ENCODE measurements at regions not wholly inside any gene's neighbourhood (a gene's known extent, or its start where the extent isn't known, plus 50 kb on each side); places are given as distances from the start of the nearest gene placed in this dataset.

DNA sequence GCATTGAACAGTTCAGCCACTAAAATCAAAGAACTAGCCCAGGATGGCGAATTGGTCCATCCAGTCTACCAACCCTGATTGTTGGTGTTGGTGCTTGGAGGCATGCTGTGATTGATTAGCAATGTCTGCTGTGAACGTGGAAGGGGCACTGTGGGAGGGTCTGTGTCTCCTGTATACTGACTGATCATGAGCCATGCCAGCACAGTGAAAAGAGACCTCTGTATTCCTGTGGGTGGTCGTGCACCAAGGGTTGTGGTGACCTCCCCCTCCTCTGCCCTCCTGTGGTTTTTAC lies 63.0 kb upstream of the DLK1 start:
- no peak overlapping the region for H3K4me3 ChIP-seq (ENCODE audit: low read depth, low read length)
- TF ChIP-seq, protein P1, sequence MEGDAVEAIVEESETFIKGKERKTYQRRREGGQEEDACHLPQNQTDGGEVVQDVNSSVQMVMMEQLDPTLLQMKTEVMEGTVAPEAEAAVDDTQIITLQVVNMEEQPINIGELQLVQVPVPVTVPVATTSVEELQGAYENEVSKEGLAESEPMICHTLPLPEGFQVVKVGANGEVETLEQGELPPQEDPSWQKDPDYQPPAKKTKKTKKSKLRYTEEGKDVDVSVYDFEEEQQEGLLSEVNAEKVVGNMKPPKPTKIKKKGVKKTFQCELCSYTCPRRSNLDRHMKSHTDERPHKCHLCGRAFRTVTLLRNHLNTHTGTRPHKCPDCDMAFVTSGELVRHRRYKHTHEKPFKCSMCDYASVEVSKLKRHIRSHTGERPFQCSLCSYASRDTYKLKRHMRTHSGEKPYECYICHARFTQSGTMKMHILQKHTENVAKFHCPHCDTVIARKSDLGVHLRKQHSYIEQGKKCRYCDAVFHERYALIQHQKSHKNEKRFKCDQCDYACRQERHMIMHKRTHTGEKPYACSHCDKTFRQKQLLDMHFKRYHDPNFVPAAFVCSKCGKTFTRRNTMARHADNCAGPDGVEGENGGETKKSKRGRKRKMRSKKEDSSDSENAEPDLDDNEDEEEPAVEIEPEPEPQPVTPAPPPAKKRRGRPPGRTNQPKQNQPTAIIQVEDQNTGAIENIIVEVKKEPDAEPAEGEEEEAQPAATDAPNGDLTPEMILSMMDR (IDR thresholded peaks at IDR 0.05; ENCODE audit: insufficient read depth, low read length): no peak
- DNase-seq (ENCODE audit: low read depth): no peak

DNA sequence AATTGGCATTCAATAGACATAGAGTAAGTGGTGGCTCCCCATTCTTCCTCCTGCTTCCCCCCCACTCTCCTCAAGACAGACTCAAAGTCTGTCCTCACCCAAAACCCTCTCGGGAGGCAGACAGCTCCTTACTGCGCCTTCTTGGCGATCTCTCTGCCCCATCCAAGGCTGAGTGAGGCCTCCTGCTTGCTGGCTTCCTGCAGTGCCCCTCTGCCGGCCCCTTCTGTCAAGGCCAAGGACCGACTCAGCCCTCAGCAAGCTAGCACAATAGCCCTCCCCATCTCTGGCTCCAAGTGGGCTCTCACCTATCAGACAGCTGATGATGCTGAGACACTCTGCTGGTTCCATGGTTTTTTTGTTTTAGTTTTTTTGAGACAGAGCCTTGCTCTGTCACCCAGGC lies 62.5 kb upstream of the DLK1 start:
- TF ChIP-seq, protein P1 (IDR thresholded peaks at IDR 0.05; ENCODE audit: insufficient read depth, low read length): no peak
- no peak overlapping the region for H3K4me3 ChIP-seq (ENCODE audit: low read depth, low read length)
- DNase-seq (ENCODE audit: low read depth): no peak

DNA sequence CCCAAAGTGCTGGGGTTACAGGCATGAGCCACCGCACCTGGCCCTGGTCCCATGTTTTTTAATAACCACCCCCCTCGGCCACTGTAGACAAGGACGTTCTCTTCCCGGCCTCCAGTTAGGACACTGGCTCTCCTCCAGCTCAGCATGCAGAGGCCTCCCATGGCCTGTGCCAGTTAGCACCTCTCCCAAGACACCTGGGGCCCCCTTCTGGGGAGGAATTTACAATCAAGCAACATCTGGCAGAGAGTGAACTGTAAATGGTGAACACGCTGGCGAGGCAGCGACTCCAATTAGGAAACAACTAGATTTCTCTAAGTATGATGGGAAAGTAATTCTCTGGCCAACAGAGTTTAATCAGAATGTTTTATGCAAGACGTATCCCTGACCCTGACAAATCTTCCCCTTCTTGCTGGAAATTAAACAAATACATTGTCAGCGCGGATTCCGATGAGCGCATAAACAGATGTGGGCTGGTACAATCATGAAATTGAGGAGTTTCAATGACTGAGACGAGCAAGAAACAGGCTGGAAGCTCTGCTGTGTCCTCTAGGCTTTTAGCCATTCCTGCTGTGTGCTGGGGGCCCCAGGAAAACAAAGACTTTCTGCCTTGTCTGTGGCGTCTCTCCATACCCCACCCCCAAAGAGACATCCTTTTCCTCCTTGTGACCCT lies 61.7 kb upstream of the DLK1 start:
- TF ChIP-seq, protein P1 (IDR thresholded peaks at IDR 0.05; ENCODE audit: insufficient read depth, low read length): no peak
- peak; percentile 69 for DNase-seq (ENCODE audit: low read depth)
- H3K4me3 ChIP-seq (ENCODE audit: low read depth, low read length): no peak overlapping the region

DNA sequence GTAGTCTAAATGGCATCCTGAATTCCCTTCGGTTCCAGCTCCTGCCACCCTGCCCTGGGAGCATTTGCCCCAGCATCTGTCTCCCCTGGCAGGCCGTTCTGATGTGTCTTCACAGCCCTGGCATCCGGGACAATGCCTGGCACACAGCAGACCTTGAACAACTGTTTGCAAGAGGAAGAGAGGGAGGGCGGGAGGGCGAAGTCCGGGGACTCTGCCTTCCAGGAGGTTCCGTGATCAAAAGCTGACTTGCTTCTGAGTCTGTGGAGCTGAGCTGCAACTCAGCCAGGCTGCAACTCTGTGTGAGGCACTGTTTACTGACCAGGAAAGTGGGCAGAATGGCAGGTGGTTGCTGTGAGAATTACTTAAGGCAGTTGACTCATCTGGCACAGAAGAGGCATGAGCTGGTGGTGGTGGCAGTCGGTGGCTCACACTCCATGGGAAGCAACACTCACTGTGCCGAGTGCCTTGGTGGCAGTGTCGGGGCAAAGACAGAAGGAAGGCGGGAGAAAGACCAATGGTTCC lies 61.1 kb upstream of the DLK1 start:
- TF ChIP-seq, protein P1 (IDR thresholded peaks at IDR 0.05; ENCODE audit: insufficient read depth, low read length): no peak
- H3K4me3 ChIP-seq (ENCODE audit: low read depth, low read length): no peak overlapping the region
- DNase-seq (ENCODE audit: low read depth): peak; percentile 17

DNA sequence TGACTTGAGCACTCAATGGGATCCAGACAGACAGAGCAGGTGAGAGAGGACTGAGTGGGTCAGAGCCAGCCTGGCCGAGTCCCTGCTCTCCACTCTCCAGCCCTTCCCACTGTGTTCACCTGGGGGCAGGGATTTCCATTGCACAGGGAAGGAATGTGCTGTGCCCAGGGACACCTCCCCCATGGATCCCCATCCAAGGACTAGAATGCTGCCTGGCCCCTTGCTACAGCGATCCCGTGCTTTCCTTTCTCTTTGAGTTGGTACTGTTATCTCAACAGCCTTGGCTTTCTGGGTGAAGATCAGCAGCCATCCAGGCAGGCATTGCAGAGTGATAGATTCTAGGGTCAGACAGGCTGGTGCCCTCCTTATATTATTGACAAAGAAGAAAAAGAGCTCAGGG lies 60.3 kb upstream of the DLK1 start:
- TF ChIP-seq, protein P1 (IDR thresholded peaks at IDR 0.05; ENCODE audit: insufficient read depth, low read length): no peak
- DNase-seq (ENCODE audit: low read depth): no peak
- H3K4me3 ChIP-seq (ENCODE audit: low read depth, low read length): no peak overlapping the region

DNA sequence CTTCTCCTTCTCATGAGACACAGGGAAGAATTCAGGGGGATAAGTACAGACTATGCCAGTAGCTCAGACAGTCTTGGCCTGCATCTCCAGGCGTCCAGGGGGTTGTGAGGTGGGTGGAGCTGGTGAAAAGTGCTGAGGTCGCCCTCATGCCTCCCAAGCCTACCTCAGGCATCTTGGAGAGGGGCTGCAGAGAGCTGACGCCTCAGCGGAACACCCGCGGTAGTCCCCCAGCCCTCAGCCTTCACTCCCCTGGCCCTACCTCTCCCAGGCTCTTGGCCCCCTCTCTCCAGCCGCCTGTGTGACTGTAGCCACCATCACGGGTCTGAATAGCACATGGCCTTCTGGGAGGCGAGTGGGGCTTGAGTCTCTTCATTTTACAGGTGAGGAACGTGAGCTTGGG lies 59.8 kb upstream of the DLK1 start:
- TF ChIP-seq, protein P1 (IDR thresholded peaks at IDR 0.05; ENCODE audit: insufficient read depth, low read length): no peak
- no peak overlapping the region for H3K4me3 ChIP-seq (ENCODE audit: low read depth, low read length)
- DNase-seq (ENCODE audit: low read depth): no peak

DNA sequence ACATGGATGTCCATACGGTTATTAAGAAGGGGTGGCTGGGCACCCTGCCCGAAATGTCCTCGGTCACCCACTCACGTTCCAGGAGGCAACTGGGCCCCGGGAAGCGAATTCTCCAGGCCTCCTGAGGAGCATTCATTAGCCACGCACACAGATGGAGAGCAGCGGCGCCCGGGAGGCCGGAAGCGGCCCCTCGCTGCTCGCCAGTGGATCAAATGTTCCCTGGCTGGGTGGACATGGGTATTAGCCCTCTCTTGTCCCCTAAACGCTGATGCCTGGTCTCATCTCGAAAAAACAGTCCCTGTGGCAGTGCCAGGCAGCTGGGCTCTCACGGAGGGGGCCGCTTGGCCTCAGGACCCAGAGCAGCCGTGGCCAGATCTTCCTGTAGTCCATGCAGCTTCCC lies 59.0 kb upstream of the DLK1 start:
- no peak for DNase-seq (ENCODE audit: low read depth)
- no peak overlapping the region for H3K4me3 ChIP-seq (ENCODE audit: low read depth, low read length)
- TF ChIP-seq, protein P1 (IDR thresholded peaks at IDR 0.05; ENCODE audit: insufficient read depth, low read length): no peak

Measured in fibroblast of the aortic adventitia (primary cell).